ENCODE measurements at regions not wholly inside any gene's neighbourhood (a gene's known extent, or its start where the extent isn't known, plus 50 kb on each side); places are given as distances from the start of the nearest gene placed in this dataset.

GRCh38 chr2:9769171-9770005, 73.9 kb upstream of the TAF1B start:
- TF ChIP-seq POLR2A (IDR thresholded peaks at IDR 0.05; ENCODE audit: low read depth) (no peak), CTCF (IDR thresholded peaks at IDR 0.05) (no peak), EP300 (IDR thresholded peaks at IDR 0.05) (no peak), POLR2AphosphoS5 (IDR thresholded peaks at IDR 0.05) (no peak)
- H3K27me3 ChIP-seq: no peaks in the 10 kb centered on the region
- H3K4me3 ChIP-seq: no peak overlapping the region
- no peaks in the 10 kb centered on the region for H3K36me3 ChIP-seq
- no peaks in the 10 kb centered on the region for H3K9me3 ChIP-seq
- peaks cover 25 to 40% (median 31%) of the 10 kb centered on the region in 4 donors for H3K4me1 ChIP-seq
- H3K27ac ChIP-seq (replicated peaks in 1 of 4): no peak overlapping the region
- intact Hi-C loops (cut with DNase I): no loop called here
- 79% methylated on average over 13 of the region's 19 CpGs for WGBS
- DNase-seq (ENCODE audit: extremely low spot score): no peak

GRCh38 chr2:9770006-9770307, 73.3 kb upstream of the TAF1B start:
- 50% methylated on average over 5 of the region's 6 CpGs for WGBS
- Histone ChIP-seq H3K36me3 (no peaks in the 10 kb centered on the region), H3K27me3 (no peaks in the 10 kb centered on the region), H3K4me3 (peak overlapping the region in 2 of 4 donors; percentile 17 to 30), H3K4me1 (peaks cover 23 to 38% (median 29%) of the 10 kb centered on the region in 4 donors), H3K9me3 (no peaks in the 10 kb centered on the region), H3K27ac (replicated peaks in 1 of 4) (peak overlapping the region in 2 of 4 donors; percentile 44 to 57)
- no peak for TF ChIP-seq CTCF (IDR thresholded peaks at IDR 0.05)
- no peak for TF ChIP-seq POLR2A (IDR thresholded peaks at IDR 0.05; ENCODE audit: low read depth)
- no peak for TF ChIP-seq EP300 (IDR thresholded peaks at IDR 0.05)
- TF ChIP-seq POLR2AphosphoS5 (IDR thresholded peaks at IDR 0.05): no peak
- intact Hi-C loops (cut with DNase I): no loop called here
- no peak for DNase-seq (ENCODE audit: extremely low spot score)

GRCh38 chr2:9770308-9771100, 72.8 kb upstream of the TAF1B start:
- Histone ChIP-seq H3K27me3 (no peaks in the 10 kb centered on the region), H3K9me3 (no peaks in the 10 kb centered on the region), H3K27ac (replicated peaks in 1 of 4) (peak overlapping the region; percentile 30 to 57 (median 46)), H3K4me1 (peaks cover 23 to 38% (median 29%) of the 10 kb centered on the region in 4 donors), H3K36me3 (no peaks in the 10 kb centered on the region), H3K4me3 (peak overlapping the region in 3 of 4 donors; percentile 17 to 30 (median 17))
- TF ChIP-seq EP300 (IDR thresholded peaks at IDR 0.05): no peak
- no peak for TF ChIP-seq POLR2A (IDR thresholded peaks at IDR 0.05; ENCODE audit: low read depth)
- TF ChIP-seq CTCF (IDR thresholded peaks at IDR 0.05): peak; percentile 42 to 67 (median 53)
- DNase-seq (ENCODE audit: extremely low spot score): no peak
- 59% methylated on average over 16 of the region's 27 CpGs for WGBS
- intact Hi-C loops (cut with DNase I): no loop called here

GRCh38 chr2:9771101-9771449, 72.2 kb upstream of the TAF1B start:
- intact Hi-C loops (cut with DNase I): no loop called here
- no CpG with 5 or more reads among the region's 5 CpGs for WGBS
- peaks cover 23 to 38% (median 29%) of the 10 kb centered on the region in 4 donors for H3K4me1 ChIP-seq
- peak overlapping the region; percentile 30 to 57 (median 46) for H3K27ac ChIP-seq (replicated peaks in 1 of 4)
- no peaks in the 10 kb centered on the region for H3K27me3 ChIP-seq
- TF ChIP-seq POLR2A (IDR thresholded peaks at IDR 0.05; ENCODE audit: low read depth) (no peak), CTCF (IDR thresholded peaks at IDR 0.05) (no peak), POLR2AphosphoS5 (IDR thresholded peaks at IDR 0.05) (no peak), EP300 (IDR thresholded peaks at IDR 0.05) (no peak)
- H3K36me3 ChIP-seq: no peaks in the 10 kb centered on the region
- DNase-seq (ENCODE audit: extremely low spot score): no peak
- no peak overlapping the region for H3K4me3 ChIP-seq
- no peaks in the 10 kb centered on the region for H3K9me3 ChIP-seq

Measured in esophagus muscularis mucosa (tissue), 4 donors.